ENCODE measurements at regions not wholly inside any gene's neighbourhood (a gene's known extent, or its start where the extent isn't known, plus 50 kb on each side); places are given as distances from the start of the nearest gene placed in this dataset.

GRCh38 chr3:25174251-25174650 is 253.8 kb upstream of the RARB start:
- TF ChIP-seq CTCF (IDR thresholded peaks at IDR 0.05) (no peak), ZFX (IDR thresholded peaks at IDR 0.05; ENCODE audit: borderline replicate concordance) (no peak)
